Jurkat, Clone E6-1 (cell line): ENCODE measurements at regions not wholly inside any gene's neighbourhood (a gene's known extent, or its start where the extent isn't known, plus 50 kb on each side); places are given as distances from the start of the nearest gene placed in this dataset.

ENCODE experiments used
- DNase-seq: peaks from one replicate; pipeline ENCODE4 v3.0.0-alpha.2; 2011; ENCODE audit warnings: low read depth, low spot score
- H3K4me3 ChIP-seq: 2 replicates; pipeline ENCODE4 v1.5.1; 2011; ENCODE audit warnings: mild to moderate bottlenecking, low read length, control low read depth, moderate library complexity

DNA sequence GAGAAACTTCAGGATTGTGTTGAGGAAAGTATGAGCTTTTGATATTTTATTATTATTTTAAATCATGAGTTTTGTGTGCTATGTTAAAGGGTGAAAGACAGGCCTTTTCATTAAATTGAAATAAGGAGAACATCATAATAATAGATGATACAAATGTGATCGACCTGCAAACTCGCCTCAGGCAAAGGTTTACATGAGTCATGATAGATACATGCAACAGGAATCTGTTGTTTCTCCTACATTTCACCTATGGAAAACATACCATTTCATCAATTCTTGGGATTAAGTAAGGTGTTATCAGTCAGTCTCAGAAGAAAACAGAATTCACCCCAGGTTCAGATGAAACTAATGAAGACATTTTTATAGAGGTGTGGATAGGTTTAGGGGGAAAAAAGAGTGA, 1992.5 kb upstream of the PIK3C3 start:
- no peak overlapping the region for H3K4me3 ChIP-seq
- DNase-seq: no peak

DNA sequence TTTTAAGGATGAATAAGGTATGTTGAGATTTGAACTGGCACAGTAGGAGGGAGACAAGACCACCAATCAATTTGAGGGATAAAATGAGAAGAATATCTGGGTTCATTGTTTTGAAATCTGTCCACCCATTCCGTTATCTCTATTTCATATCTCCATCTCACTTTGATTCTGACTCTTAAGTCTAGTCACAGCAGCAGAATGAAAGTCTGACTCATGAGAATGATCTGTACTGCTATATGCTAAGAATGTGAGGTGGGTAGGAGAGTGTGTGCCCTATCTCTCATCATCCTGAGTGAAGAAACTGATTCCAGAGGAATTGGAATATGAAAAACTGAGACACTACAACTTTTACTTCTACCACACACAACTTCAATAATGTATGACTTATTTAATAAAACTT, 1994.5 kb upstream of the PIK3C3 start:
- no peak for DNase-seq
- no peak overlapping the region for H3K4me3 ChIP-seq

DNA sequence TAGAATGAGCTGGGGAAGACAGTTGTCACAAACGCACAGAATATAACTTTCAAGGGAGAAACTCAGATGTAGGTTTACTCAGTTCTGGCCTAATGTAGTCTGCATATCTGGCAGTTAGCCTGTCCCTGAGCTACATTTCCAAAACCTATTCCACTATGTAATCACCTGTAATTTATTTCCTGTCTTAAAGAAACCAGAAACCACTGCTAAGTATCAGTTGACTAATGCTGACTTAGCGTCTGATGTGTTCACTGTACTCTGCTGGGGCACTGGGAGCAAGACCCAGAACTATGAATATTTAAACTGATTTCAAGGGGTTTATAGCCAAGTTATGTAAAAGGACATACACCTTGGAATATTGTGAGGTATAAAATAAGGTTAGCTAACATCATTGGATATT, 1995.2 kb upstream of the PIK3C3 start:
- no peak overlapping the region for H3K4me3 ChIP-seq
- DNase-seq: no peak

DNA sequence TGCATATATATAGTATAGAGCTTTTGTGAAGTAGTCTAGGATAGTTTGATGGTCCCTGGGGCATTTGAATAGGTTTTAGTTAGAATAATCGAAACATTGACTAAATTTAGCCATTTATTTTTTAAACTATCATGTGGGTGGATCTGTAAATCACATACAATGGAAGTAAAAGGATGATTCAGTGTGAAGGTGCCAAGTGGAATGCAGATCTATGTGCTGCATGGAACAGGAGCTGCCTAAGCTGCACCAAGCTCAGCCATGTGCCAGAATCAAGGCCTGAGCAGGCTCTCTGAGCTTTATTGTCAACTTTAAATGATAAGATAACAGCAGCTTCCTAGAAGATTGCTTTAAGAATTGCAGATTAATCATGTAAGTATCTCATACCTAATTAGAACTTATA, 1996.2 kb upstream of the PIK3C3 start:
- no peak for DNase-seq
- H3K4me3 ChIP-seq: no peak overlapping the region

DNA sequence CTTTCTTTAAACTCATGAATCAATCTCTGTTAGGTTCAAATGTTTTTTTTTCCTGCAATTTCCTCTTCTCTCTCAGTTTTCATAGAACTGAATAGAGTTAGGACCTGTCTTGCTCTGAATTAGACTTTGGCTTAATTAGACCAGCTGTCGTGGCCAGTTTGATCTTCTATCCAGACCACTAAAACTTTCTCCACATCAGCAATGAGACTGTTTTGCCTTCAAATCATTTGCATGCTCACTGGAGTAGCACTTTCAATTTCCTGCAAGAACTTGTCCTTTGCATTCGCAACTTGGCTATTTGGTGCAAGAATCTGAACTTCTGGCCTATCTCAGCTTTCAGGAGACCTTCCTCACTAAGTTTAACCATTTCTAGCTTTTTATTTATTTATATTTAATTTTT, 2002.2 kb upstream of the PIK3C3 start:
- no peak for DNase-seq
- H3K4me3 ChIP-seq: no peak overlapping the region

DNA sequence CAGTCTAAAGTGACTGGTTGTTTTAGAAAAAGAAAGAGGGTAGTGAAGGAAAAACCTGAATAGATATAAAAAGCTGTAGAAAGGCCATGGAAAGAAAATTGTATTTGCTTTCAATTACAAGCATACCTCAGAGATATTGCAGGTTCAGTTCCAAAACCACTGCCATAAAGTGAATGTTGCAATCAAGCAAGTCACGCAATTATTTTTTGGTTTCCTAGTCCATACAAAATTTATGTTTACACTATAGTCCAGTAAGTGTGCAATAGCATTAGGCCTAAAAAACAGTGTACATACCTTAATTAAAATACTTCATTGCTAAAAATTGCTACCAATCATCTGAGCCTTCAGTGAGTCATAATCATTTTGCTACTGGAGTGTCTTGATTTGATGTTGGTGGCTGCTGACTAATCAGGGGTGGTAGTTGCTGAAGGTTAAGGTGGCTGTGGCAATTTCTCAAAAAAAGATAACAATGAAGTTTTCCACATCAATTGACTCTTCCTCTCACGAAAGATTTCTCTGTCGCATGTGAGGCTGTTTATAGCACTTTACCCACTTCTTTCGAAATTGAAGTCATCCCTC, 2003.8 kb upstream of the PIK3C3 start:
- no peak for DNase-seq
- H3K4me3 ChIP-seq: no peak overlapping the region

DNA sequence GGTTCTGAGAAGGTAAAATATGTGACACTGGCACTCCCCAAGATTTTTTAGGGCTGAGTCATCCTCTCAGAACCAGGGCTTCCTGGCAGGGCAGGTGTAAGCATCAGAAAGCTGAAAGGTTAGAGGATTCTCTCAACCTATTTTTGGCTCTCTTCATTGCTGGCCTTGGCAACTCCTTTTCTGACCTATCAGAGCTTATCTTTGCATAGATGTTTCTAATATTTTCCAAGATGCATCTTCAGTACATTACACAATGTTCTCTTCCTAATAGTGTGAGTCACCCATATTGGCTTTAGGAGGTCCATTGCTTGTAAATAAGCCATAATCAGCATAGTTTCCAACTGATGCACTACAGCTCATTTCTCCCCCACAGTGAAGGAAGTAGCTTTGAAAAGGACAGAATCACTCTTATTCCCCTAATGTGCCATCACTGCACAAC, 2008.4 kb upstream of the PIK3C3 start:
- H3K4me3 ChIP-seq: no peak overlapping the region
- DNase-seq: no peak

DNA sequence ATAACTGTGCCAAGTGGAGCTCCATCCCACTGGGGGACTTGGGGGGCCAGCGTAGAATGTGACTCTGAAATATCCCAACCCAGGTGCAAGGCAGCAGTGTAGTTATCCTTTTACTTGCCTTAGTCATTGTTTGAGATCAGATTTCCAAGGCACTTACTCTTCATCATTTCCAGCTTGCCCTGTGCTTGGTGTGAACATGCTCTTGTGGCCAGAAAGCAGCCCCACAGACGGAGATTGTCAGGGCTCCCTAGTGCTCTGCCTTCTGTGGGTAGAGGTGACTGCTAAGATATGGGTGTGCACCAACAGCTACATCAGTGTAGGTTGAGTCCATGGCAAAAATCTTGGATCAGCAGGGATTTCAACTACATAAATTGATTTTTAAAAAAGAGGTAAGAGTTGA, 2010.0 kb upstream of the PIK3C3 start:
- no peak overlapping the region for H3K4me3 ChIP-seq
- no peak for DNase-seq

DNA sequence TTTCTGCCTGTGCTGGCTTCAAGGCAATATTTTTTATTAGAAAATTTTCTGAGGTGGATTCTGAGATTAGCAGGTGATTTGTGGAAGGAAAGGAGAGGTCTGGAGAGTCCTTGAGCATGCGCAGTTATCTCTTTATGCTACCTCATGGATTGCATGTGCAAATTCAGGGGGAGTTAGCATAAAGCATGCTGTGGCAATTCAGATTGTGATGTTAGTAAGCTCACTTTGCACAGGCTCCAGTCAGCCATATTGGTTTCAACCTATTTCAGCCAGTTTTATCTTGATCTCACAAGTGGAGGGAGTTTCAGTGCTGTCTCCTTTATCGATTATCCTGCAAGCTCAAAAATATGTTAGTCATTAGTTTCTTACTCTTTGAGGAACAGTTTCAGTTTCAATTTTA, 2012.3 kb upstream of the PIK3C3 start:
- no peak overlapping the region for H3K4me3 ChIP-seq
- DNase-seq: no peak

DNA sequence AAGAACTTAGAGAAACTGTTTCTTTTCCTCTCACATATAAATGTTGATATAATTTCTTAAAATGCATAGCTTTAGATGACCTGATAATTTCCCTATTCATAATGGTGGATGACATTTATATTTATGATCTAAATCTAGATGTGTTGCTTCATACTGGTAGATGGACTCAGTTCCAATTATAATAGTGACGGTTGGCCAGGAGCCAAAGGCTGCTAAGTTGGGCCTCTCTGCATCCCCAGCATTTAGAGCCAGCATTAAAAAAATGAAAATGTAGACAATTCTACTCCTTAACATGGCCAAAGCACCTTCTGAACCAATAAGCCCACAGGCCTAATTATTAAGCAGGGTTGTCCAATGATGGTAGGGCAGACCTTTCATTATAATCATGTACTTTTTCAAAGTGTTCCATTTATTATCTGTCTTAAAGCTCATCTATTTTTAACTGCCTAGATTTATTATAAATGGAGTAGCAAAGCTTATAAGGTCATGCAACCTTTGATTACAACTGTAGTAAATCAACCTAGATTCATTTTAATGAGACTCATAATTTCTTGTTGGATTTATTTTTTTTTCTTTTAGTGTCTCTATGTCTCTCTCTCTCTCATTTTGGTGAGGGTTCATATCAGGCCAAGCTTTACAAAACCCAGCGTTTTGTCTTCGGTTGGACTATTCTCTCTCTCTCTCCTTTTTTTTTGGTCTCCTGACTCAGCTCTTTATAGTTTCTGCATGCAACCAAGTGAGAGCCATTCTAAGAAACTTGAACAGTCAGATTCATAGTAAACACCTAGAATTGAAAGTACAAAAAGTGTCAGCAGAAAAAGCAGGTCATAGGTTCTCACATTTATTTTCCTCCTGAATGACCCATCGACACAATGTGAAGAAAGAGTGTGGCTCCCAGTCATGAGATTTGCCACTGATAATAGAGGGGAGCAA, 2016.1 kb upstream of the PIK3C3 start:
- H3K4me3 ChIP-seq: no peak overlapping the region
- DNase-seq: no peak

DNA sequence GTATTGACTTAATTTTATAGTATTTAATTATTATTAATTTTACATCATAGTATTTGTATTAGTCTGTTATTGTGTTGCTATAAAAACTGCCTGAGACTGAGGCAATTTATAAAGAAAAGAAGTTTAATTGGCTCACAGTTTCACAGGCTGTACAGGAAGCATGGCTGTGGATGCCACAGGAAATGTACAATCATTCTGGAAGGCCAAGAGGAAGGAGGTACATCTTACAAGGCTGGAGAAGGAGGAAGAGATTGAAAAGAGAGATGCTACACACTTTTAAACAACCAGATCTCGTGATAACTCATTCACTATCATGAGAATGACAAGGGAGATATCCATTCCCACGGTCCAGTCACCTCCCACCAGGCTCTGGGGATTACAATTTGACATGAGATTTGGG, 2019.4 kb upstream of the PIK3C3 start:
- H3K4me3 ChIP-seq: no peak overlapping the region
- DNase-seq: no peak

DNA sequence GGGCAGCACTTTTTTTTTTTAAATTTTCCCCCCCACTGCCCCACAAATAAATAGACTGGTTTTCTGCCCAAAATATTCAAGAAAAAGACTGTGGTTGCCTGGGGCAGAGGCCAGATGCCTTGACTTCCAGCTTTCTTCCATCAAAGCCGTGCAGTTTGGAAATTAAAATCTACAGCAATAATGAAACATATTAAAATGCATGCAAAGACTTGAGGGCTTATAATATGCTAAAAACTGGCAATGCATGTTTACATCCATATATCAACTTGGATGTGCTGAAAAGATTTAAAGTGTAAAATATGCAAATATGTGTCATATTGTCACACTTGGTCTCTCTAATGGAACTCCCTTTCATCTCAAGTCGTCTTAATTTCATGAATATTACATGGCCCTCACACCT, 2036.2 kb upstream of the PIK3C3 start:
- H3K4me3 ChIP-seq: no peak overlapping the region
- DNase-seq: no peak

DNA sequence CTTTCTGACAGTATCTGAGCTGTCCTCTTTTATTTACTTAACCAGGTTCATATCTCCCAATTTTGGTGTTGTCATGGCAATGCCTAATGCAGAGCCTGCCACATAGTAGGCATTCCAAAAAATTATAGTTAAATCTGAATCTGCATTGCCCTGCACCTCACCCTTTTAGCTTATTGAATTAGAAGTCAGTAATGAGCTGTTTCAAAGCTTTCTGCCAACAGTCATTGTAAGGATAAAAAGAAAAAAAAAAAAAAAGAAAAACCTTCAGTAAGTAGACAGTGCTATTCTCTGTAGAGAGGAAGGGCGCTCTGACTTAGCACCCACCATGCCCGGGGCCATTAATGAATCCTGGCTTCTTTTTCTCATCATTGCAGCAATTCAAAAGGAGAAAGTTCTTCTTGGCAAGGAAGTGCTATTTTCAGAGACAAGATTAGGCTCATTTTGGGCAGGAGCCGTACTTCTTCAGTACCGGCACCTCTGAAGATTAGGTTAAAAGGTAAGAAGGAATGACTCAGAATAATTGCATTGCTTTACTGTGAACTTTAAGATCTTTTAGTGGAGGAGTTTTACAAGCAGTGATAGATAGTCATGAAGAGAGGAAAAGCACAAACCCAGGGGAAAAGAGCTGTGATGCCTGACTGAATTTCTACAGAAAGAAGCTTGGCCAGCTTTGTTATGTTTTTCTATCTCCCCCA, 2041.2 kb upstream of the PIK3C3 start:
- no peak for DNase-seq
- no peak overlapping the region for H3K4me3 ChIP-seq

DNA sequence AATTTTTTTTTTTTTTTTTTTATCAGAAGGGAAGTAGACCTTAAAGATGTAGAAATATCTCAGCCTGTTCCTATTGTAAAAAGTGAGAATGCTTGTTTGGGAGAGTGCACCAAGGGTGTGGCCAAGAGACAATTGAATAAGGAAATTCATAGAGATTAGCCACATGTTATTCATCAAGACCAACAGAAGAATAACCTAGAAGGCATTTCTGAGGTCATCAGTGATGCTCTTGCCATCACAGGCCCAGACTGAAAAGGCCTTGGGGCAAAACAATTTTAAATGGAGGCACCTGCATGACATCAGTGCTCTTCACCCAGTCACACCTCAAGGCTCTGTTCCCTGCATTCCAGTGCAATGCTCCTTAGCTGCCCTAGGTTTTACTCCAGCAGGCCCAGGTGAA, 2043.3 kb upstream of the PIK3C3 start:
- no peak overlapping the region for H3K4me3 ChIP-seq
- DNase-seq: no peak

DNA sequence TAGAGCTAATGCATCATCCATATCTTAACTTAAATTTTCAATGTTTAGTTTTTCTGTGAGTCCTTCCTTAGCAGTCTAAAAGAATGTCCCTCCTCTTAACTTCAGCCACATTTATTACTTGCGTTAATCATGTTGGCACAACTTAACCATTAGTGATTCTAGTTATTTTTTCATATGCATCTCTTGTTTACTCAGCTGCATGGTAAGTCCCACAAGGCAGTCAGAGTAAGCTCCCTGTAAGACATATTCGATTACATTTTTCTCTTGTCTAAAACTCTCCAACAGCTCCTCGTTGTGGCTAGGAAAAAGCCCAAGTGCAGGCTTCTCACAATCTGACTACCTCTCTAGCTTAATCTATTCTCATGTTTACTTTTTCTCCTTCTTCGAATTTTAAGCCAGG, 2045.3 kb upstream of the PIK3C3 start:
- H3K4me3 ChIP-seq: no peak overlapping the region
- DNase-seq: no peak

DNA sequence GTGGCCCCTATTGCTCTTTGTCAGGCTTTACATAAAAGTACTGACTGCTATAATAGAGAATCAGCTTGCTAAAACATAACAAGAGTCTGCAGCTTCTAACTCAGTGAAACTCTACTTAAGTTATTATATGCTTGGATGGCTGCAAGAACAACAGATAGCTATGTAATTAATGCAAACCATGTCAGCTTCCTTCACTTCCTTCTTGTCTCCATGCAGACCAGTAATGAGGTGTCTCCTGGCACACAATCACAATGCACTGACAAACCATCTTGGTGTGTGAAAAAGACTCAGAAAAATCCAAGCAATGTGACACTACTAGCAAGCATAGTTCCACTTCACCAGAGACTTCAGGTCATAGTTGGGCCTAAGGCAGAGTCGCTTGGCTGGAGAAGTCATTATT, 2068.9 kb upstream of the PIK3C3 start:
- H3K4me3 ChIP-seq: no peak overlapping the region
- no peak for DNase-seq

DNA sequence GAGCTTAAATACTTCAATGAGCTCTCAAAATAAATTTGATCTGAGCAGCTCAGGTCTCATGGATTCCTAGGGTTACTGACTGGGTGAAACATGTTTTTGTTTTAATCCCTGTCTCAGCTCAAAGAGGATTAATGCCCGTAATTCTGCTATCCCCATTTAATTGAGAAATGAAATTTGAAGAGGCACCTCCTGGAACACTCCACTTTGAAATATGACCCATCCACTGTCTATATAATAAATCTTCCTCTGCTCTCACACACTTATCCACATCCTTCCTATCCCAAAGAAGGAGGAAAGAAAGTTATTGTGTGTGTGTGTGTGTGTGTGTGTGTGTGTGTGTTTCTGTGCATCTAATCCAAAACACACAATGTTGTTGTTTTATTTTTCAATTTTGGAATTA, 2082.4 kb upstream of the PIK3C3 start:
- no peak for DNase-seq
- H3K4me3 ChIP-seq: no peak overlapping the region

DNA sequence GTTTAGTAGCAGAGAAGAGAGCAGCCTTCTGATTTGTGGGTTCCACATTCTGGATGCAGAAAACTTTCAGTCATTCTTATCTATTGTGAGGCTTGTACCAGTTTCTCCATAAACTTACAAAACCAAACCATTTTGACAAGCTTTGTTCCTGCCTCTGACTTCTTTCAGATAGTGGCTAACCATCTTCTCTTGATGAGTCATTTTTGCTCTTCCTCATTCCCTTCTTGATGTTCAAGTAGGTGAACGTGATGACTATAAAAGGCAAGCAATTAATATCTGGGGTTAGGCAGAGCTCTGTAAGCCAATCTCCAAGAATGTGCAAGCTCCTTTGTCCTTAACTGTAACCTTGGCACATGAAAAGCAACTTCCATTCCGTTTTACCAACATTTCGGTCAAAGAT, 2083.1 kb upstream of the PIK3C3 start:
- H3K4me3 ChIP-seq: no peak overlapping the region
- DNase-seq: peak; percentile 1

DNA sequence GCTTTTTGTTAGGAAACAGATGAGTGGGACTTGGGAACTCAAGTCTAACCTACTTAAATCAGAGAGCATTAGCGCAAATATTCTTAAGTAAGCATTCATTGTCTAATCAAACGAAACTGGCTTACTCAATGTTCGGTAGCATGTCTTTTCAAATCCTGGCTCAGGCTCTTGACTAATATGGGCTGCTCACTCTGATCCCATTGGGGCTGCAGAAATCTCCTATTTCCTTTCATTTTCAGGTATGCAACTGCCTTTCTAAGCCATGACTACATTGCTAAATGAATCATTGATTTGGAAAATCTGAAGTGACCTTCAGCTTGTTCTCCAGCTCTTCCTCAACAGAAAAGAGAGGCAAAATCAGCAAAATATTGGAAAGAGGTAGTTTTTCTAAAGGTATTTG, 2084.4 kb upstream of the PIK3C3 start:
- no peak for DNase-seq
- no peak overlapping the region for H3K4me3 ChIP-seq

DNA sequence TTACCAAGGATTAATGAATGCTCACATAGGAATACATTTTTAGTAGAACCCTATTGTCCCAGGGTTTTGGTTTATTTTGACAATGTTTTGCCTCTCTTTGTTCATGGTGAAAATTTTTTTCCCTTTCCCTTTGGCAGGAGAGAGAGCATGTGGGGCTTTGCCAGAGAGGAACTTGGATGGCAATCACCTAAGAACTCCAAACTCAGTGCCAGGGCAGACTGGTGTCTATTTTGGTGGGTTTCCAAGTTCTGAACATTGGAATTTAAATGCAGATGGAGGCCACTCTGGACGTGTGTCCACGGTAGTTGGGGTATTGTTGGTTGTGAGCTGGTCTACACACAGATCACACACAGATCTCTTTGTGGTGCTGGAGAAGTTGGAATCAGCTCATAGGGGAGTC, 2091.1 kb upstream of the PIK3C3 start:
- DNase-seq: no peak
- H3K4me3 ChIP-seq: no peak overlapping the region
